Stimulated activated CD4-positive, alpha-beta T cell treated with anti-CD3 and anti-CD28 coated beads, Interleukin-2, amount 100 ng/mL, for 4 hours (primary cell): ENCODE measurements at regions not wholly inside any gene's neighbourhood (a gene's known extent, or its start where the extent isn't known, plus 50 kb on each side); places are given as distances from the start of the nearest gene placed in this dataset.
"Not testable (repeated sequence)": the region's sequence is repeated elsewhere in the genome, so short reads cannot be mapped to it uniquely, and the experiment has no call there.

ENCODE experiments used
- DNase-seq: peaks from one replicate; pipeline ENCODE4 v3.0.0-alpha.2; 2020; ENCODE audit warnings: low read depth

DNA sequence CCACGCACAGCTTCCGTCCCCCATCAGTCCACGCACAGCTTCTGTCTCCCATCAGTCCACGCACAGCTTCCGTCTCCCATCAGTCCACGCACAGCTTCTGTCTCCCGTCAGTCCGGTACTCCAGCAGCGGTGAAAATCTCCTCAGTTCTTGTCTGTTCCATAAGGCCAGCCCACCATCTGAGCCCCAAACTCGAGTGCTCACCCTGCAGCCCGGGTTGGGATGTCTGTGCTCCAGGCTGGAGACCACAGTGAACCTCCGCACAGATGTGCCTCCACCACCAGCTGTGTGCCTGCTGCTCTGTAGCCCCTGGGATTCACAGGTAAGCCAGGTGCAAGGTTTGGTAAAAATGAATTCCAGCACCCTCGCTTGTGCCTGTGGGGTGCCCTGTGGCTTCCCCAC, 258.6 kb downstream of the NPHP4 start:
- no peak for DNase-seq

DNA sequence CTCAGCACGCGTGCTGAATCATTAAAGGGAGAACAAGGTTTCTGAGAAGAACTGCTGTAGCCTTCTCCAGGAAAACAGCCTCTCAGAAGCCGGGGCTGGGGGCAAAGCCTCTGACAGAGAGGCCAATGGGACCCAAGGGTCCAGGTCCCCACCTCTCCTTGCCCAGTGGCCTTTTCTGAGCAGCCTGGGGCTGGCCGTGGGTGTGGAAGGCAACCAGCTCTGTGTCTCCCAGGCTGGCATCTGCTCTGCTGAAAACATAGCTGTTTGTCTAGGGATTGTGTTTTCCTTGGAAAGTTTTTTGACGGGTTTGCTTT, 261.2 kb downstream of the NPHP4 start:
- no peak for DNase-seq

- DNase-seq: no peak
Measured at GRCh38 chr1:5730272-5731109, 261.7 kb downstream of the NPHP4 start.

DNA sequence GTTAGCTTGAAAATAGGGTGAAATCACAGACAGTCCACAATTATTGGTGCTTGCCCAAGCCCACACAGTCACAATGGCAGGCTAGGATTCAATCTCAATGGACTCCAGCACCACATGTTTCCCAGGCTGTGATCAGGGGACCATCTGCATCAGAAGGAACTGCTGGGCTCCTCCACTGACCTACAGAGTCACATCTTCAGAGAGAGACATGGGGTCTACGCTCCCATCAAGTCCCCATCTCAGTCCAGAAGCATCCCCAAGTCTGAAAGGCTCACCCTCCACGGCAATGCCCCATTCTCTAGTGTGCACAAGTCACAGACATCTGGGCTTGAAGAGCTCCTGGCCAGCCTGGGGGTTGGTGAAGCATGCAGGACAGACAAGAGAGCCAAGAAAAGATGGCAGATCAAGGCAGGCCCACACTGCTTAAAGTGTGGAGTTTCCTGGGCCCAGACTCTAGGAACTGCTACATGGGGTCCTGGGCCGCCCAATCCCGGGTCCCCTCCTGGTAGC, 262.5 kb downstream of the NPHP4 start:
- DNase-seq: no peak

DNA sequence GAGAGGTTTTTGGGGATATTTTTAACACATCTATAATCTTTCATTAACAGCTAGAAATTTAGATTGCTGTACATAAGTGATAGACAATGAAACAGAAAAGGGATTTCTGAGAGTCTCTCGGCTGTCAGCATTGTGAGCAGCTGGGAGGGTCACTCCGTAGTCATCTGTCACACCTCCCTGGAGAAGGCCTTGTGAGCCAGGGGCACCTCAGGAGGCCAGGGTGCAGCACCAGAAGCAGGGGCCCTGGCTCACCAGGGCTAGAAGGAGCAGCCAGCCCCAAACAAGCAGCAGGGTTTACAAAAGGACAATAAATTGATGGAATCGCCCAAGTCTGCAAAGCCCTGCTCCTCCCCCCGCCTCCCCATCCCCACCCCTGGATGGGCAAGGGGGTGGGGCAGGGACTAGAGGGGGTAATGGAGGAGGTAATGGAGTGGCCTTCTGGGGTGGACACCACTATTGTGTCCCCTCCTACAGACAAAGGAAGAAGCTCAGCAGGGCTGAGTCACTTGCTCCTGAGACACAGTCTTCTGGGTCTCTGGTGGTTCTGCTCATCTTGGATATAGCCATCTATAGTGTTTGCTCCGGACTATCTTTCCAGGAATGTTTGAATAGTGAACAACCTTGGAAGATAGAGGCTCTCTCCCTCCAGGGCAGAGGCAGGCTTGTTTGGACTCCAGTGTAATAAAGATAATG, 263.4 kb downstream of the NPHP4 start:
- no peak for DNase-seq

DNA sequence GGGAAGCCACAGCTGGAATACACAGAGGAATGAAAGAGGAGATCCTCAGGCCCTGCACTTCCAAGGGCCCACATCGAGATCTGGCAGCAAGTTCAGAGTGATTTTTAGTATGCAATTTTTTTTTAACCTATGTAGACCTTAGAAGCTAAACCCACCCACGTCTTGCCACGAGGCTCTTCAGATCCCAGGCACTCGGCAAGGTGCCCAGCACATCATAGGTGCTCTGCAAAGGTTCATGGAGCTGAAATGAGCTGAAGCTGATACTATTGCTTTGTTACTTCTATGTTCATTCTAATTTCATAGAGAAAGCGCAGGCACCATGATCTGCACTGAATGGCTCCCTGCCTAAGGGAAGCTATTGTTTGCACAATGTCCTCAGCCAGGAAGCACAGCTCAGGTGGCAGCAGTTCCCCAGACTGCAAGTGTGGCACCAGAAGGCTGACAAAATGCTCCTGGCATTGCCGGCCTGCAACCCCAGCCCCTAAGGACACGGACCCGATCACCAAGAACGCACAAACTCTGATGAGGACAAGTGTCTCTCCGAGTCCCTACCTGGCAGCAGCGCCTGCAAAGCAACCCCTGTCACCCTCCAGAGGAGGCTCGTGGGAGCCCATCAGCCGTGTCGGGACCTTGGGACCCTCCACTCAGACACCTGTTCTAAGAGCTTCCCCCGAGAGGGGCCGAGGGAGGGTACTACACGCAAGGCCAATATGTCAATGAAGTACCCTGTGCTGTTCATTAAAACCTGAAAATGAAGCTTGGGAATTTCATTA, 264.2 kb downstream of the NPHP4 start:
- DNase-seq: no peak

DNA sequence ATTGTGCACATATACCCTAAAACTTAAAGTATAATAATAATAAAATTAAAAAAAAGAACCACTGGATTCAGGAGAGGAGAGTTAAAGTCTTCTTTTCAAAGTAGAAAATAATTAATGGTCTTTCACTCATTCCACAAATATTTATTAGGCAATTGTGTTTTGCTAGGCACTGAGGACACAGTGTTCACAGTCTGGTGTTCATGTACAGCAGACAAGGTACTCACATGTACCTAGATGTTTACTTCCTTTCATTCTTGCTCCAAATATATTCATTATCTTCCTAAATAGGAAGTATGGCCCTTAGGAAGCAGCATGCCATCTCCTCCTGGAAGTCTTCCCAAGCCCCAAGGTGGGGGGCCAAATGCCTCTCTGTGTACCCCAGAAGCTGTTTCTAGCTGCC, 265.0 kb downstream of the NPHP4 start:
- DNase-seq: no peak

GRCh38 chr1:5726586-5727184, 265.5 kb downstream of the NPHP4 start:
- DNase-seq: not testable (repeated sequence)

DNA sequence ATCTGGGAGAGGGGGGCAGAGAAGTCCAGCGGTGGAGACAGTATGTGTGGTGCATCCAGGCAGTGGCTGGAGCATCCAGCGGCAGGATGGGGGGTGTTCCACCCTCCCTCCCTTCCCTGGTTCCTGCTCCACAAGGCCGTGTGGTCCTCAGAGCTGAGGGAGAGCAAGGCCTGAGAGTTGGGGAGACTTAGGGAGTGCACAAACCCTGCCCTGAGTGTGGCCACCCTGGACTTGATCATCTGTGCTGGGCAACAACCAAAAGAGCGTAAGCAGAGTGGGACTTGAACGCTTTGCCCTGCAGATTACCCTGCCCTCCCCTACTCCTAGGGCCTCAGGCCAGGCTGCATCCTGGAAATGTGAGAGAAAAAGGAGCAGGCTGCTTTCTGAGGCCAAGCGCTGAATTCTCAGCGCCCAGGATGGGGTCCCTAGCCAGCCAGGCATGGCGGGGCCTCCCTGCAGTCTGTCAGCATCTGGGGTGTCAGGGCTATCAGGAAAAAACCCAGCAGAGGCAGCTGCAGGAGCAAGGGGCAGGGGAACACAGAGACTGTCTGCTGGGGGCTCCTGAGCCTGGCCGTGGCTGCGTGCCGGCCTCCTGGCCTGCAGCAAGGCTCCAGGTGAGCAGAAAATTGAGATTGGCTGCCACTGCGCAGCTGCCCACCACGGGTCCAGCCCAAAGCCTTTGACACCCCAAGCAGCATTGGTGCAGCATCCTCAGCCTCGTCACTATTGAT, 266.2 kb downstream of the NPHP4 start:
- no peak for DNase-seq

DNA sequence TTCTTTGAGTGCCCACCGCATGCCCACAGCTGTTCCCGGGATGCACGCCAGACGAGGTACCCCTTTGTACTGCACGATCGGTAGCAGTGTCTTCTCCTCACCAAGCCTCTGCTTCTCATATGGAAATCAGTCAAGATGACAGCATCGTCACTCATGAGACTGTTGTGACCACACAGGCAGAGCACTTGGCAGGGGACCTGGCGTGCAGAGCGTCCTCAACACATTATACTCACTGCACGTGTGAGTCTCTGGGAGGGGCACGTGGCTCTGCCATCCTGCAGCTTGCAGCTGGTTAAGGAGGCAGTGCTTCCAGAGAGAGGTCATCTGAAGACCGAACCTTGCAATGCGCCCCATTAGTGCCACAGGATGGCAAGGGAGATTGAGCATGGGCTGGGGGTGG, 266.8 kb downstream of the NPHP4 start:
- no peak for DNase-seq

DNA sequence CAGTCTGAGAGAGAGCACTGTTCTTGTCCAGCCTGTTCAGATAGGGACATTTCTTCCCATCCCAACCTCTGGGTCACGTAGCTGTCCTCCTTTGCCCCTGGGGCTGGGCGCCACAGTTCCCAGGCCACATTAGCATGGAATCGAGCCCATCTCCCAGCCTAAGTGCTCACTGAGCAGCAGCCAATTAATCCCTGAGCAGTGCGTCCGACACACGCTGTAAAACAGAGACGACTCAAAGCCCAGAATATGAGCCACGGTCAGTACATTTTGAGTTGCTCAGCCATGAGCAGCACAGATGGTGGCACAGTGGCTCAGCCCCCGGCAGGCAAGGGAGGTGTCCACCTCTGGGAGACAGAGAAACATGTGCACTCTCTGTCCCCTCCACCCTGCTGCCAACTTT, 267.4 kb downstream of the NPHP4 start:
- no peak for DNase-seq

DNA sequence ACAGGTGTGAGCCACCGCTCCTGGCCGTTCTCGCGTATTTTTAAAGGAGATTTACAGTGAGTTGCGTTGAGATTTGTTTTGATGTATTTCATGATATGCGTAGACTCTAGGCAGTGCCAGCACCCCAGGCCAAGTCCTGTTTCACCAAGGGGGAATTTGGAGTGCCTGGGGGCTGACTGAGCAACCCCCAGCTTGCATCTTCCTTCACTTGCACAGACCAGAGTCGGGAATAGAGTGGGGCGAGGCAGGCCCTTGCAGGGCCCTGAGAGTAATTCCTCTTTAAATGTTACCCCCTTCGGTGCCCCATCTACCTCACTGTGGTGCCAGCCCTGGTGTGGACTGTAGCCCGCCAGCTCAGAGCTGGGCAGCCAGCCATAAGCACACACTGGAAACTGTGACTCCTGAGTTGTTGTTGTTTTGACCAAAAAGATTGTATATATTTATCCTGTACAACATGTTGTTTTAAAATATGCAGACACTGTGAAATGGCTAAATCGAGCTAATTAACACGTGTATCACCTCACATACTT, 269.5 kb downstream of the NPHP4 start:
- no peak for DNase-seq

DNA sequence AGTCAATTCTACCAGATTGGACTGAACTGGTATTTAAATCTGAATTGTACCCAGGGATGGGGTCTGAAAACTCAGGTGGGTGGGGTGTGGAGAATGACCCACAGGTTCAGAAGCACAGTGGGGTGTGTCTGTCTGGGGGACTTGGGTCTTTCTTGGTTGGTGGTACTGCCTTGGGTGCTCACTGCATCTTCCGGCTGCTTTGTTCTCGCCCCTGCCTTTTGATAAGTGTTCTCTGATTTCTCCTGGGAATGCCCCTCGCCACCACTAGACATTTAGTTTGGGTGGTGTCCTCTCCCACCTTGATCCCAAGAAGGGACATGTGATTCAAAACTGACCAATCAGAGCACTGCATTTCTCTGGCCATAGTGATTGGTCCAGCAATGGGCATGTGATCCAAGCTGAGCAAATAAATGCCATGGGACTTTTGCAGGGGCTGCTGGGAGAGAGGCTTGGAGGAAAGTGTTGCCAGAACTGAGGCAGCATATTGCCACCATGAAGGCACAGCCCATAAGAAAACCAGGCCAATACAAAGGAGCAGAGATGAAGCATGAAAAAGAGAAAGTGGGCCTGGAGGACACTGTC, 270.5 kb downstream of the NPHP4 start:
- no peak for DNase-seq

- DNase-seq: no peak
Measured at GRCh38 chr1:5720936-5721335, 271.3 kb downstream of the NPHP4 start.

DNA sequence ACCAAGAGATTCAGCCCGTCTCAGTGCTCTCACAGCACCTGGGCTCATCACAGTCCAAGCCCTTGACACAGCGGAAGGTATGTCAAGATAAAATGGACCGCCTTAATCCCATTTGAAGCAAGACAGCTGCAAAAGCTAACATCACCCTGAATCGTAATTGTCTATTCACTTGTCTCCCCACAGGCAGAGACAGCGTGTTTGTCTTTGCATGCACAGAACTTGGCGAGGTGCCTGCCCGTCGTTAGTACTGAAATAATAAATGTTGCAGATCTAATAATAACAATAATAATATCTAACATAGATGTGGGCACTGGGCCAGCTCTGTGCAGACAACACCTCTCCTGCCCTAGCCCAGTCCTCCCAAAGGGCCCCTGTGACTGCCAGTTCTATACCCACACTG, 271.7 kb downstream of the NPHP4 start:
- no peak for DNase-seq

- DNase-seq: no peak
Measured at GRCh38 chr1:5720045-5720444, 272.2 kb downstream of the NPHP4 start.

GRCh38 chr1:5718831-5719632, 273.2 kb downstream of the NPHP4 start:
- no peak for DNase-seq

GRCh38 chr1:5717031-5717682, 275.1 kb downstream of the NPHP4 start:
- no peak for DNase-seq

- no peak for DNase-seq
Measured at GRCh38 chr1:5716126-5716525, 276.1 kb downstream of the NPHP4 start.
